ENCODE measurements at regions not wholly inside any gene's neighbourhood (a gene's known extent, or its start where the extent isn't known, plus 50 kb on each side); places are given as distances from the start of the nearest gene placed in this dataset.

DNA sequence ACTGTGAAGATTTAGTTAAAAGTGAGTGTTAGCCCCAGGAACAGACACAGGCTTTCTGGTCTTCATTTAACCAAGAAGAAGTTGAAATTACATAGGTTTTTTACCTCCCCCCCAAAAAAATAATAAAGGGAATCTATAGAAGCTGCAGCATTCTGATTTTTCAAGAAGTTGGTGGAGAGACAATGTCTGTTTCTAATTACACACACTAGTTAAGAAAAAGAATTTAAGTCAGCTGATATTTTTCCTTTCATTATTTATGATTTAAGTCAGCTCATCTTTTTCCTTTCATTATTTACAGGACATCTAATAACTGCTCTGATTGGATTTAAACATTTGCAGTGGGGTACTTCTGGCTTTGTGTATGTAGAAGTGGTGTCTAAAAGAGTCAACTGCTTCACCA, 201.4 kb upstream of the NRP1 start:
- Histone ChIP-seq H3K36me3 (ENCODE audit: low read depth) (no peaks in the 10 kb centered on the region), H3K4me1 (ENCODE audit: low read depth) (no peaks in the 10 kb centered on the region), H3K4me3 (no peak overlapping the region), H3K9me3 (no peaks in the 10 kb centered on the region)
- TF ChIP-seq, protein P1, sequence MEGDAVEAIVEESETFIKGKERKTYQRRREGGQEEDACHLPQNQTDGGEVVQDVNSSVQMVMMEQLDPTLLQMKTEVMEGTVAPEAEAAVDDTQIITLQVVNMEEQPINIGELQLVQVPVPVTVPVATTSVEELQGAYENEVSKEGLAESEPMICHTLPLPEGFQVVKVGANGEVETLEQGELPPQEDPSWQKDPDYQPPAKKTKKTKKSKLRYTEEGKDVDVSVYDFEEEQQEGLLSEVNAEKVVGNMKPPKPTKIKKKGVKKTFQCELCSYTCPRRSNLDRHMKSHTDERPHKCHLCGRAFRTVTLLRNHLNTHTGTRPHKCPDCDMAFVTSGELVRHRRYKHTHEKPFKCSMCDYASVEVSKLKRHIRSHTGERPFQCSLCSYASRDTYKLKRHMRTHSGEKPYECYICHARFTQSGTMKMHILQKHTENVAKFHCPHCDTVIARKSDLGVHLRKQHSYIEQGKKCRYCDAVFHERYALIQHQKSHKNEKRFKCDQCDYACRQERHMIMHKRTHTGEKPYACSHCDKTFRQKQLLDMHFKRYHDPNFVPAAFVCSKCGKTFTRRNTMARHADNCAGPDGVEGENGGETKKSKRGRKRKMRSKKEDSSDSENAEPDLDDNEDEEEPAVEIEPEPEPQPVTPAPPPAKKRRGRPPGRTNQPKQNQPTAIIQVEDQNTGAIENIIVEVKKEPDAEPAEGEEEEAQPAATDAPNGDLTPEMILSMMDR (IDR thresholded peaks at IDR 0.05), result no peak
- no peak for DNase-seq
- intact Hi-C loops (cut with DNase I, micrococcal nuclease), result no loop called here
- no peak for ATAC-seq

DNA sequence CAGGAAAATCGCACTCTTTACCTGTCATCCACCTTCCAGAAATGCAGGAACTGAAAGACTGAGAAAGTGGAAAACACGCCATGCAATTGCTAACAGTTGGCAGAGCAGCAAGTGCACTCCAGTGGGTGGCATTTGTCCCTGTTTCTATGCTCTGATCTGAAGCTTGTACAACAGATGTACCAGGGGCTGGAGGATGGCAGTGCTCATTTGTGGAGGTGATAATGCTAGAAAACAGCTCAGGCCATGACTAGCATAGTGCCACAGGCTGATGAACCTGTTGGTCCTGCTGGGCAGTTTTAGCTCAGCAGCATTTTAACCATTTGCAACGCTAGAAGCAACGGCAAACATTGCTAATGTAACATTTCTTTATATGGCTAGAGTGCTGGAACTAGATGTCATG, 199.9 kb upstream of the NRP1 start:
- Histone ChIP-seq H3K36me3 (ENCODE audit: low read depth) (no peaks in the 10 kb centered on the region), H3K4me3 (no peak overlapping the region), H3K9me3 (no peaks in the 10 kb centered on the region), H3K4me1 (ENCODE audit: low read depth) (no peaks in the 10 kb centered on the region)
- intact Hi-C loops (cut with DNase I, micrococcal nuclease), result no loop called here
- TF ChIP-seq, protein P1 (IDR thresholded peaks at IDR 0.05), result no peak
- DNase-seq (no peak), ATAC-seq (no peak)

DNA sequence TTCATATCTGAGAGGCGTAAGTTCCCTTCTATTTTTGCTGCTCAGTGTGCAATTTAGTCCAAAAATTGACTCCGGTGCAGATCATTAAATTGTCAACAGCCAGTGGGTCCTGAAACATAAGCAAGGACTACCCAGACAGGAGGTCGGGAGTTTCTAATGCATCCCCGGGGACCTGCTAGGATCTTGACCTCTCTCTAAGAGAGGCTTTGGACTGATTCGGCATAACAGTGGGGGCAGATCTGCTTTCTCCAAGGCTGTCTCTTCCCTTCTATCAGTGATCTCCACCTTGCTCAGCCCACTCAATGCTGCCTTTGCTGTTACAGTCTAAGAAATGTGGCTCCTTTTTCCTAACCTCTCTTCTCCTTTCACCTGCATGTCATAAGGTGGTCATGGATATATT, 199.1 kb upstream of the NRP1 start:
- intact Hi-C loops (cut with DNase I, micrococcal nuclease), result no loop called here
- ATAC-seq (no peak), DNase-seq (no peak)
- Histone ChIP-seq H3K9me3 (no peaks in the 10 kb centered on the region), H3K4me1 (ENCODE audit: low read depth) (no peaks in the 10 kb centered on the region), H3K36me3 (ENCODE audit: low read depth) (no peaks in the 10 kb centered on the region), H3K4me3 (no peak overlapping the region)
- TF ChIP-seq, protein P1 (IDR thresholded peaks at IDR 0.05), result no peak

DNA sequence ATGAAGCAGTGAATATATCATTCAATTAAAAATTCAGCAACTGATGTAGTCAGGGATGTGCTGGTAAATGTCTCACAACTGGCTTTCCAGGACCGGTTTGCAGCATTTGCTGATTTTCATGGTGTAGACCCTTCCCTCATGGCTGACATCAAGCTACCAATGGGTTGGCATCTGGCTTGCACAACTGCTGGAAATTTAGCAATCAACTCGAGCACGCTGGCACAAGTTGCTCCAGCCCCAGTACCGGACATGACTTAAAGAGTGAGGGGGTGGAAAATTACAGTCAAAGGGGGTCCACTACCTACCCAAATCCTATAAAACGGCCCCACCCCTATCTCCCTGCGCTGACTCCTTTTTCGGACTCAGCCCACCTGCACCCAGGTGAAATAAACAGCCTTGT, 198.4 kb upstream of the NRP1 start:
- no peak overlapping the region for H3K4me3 ChIP-seq
- ATAC-seq, result no peak
- intact Hi-C loops (cut with DNase I, micrococcal nuclease), result no loop called here
- H3K36me3 ChIP-seq (ENCODE audit: low read depth), result no peaks in the 10 kb centered on the region
- DNase-seq, result no peak
- no peaks in the 10 kb centered on the region for H3K9me3 ChIP-seq
- TF ChIP-seq, protein P1 (IDR thresholded peaks at IDR 0.05), result no peak
- no peaks in the 10 kb centered on the region for H3K4me1 ChIP-seq (ENCODE audit: low read depth)

DNA sequence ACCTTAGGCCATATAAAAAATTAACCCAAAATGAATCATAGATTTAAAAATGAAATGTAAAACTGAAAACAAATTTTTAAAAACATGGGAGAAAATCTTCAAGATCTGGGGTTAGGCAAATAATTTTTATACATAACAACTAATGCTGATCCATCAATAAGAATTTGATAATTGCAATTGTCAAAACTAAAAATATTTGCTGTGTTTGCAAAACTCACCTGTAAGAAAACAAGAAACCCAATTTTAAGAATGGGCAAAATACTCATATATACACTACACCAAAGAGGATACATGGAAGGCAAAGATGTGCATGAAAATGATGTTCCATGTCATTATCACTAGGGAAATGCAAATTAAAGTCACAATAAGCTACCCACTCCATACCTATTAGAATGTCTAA, 194.8 kb upstream of the NRP1 start:
- ATAC-seq (no peak), DNase-seq (no peak)
- no peaks in the 10 kb centered on the region for H3K9me3 ChIP-seq
- TF ChIP-seq, protein P1 (IDR thresholded peaks at IDR 0.05), result no peak
- H3K4me1 ChIP-seq (ENCODE audit: low read depth), result no peaks in the 10 kb centered on the region
- H3K36me3 ChIP-seq (ENCODE audit: low read depth), result no peaks in the 10 kb centered on the region
- H3K4me3 ChIP-seq, result no peak overlapping the region
- intact Hi-C loops (cut with DNase I, micrococcal nuclease), result no loop called here

DNA sequence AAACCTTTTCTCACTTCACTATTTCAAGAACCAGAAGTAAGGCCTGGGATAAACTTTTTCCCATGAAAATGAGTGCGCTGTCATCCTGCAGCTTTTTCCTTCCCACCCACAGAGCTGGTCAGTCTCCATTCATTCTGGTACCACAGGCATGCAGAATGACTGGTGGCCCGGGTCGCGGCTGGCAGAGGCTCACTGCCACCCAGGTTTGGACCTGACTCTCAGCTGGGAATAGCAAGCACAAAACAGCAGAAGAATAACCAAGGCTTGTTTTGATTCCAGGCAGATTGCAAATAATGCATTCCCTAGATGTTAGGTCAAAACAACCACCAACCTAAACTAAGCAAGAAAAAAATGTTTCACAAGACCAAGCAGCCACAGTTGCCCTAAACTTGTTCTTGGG, 190.5 kb upstream of the NRP1 start:
- no peak for DNase-seq
- Histone ChIP-seq H3K36me3 (ENCODE audit: low read depth) (no peaks in the 10 kb centered on the region), H3K4me3 (no peak overlapping the region), H3K9me3 (no peaks in the 10 kb centered on the region), H3K4me1 (ENCODE audit: low read depth) (no peaks in the 10 kb centered on the region)
- TF ChIP-seq, protein P1 (IDR thresholded peaks at IDR 0.05), result no peak
- intact Hi-C loops (cut with DNase I, micrococcal nuclease), result no loop called here
- no peak for ATAC-seq

All from mucosa of descending colon (tissue), 3 donors.